ENCODE measurements at regions not wholly inside any gene's neighbourhood (a gene's known extent, or its start where the extent isn't known, plus 50 kb on each side); places are given as distances from the start of the nearest gene placed in this dataset.

- TF ChIP-seq CTCF (IDR thresholded peaks at IDR 0.05; ENCODE audit: low read length) (no peak), EZH2 (IDR thresholded peaks at IDR 0.05; ENCODE audit: borderline replicate concordance, low read length) (no peak)
Observed at GRCh38 chr3:28948685-28949084, 332.2 kb upstream of the RBMS3 start.
